IMR-90 (cell line): ENCODE measurements at regions not wholly inside any gene's neighbourhood (a gene's known extent, or its start where the extent isn't known, plus 50 kb on each side); places are given as distances from the start of the nearest gene placed in this dataset.

Experiments
- ATAC-seq: fragments of 200-7000 bp; cut with Tn5 transposase; 2 replicates; pipeline ENCODE4 v1.9.1; 2020; ENCODE audit warnings: low read depth, mild to moderate bottlenecking, moderate library complexity
- BruUV-seq: library from RNA; stranded (reverse); fragments of 400-500 nt; replicated peaks from 2 replicates; lab custom pipeline; 2021; lab: Mats Ljungman, UMichigan
- CTCF ChIA-PET: fragments of 300-600 bp; formaldehyde crosslinking; extraction: SDS; loops from one replicate; lab custom pipeline; 2021; ENCODE audit warnings: antibody characterized with exemption; lab: Yijun Ruan, JAX
- POLR2A ChIA-PET: fragments of 300-600 bp; sonication (Branson Sonifier 250); formaldehyde crosslinking; loops from one replicate; lab custom pipeline; 2022; ENCODE audit warnings: antibody characterized with exemption; ENCODE audit not compliant: unreplicated experiment; lab: Charles Lee
- DNase-seq: peaks from one replicate; pipeline ENCODE4 v3.0.0; 2013
- H2AFZ ChIP-seq: replicated peaks from 2 replicates; pipeline ENCODE3; 2013; ENCODE audit warnings: low read length, mild to moderate bottlenecking; ENCODE audit not compliant: poor library complexity
- H2AK5ac ChIP-seq: 2 replicates; pipeline ENCODE4 v1.6.1; 2013; ENCODE audit warnings: low read depth, low read length, inconsistent platforms
- H2AK9ac ChIP-seq: replicated peaks from 2 replicates; pipeline ENCODE3; 2013; ENCODE audit warnings: mild to moderate bottlenecking, low read depth, low read length, moderate library complexity; ENCODE audit not compliant: poor library complexity
- H2BK120ac ChIP-seq: 2 replicates; pipeline ENCODE4 v1.6.1; 2013; ENCODE audit warnings: low read depth, low read length, inconsistent platforms
- H2BK15ac ChIP-seq: 3 replicates; pipeline ENCODE4 v1.6.1; 2013; ENCODE audit warnings: low read depth, low read length, inconsistent platforms
- H2BK20ac ChIP-seq: 2 replicates; pipeline ENCODE4 v1.6.1; 2013; ENCODE audit warnings: low read depth, mild to moderate bottlenecking, inconsistent platforms, low read length, moderate library complexity
- H2BK5ac ChIP-seq: 2 replicates; pipeline ENCODE4 v1.6.1; 2013; ENCODE audit warnings: mild to moderate bottlenecking, low read depth, low read length, inconsistent platforms; ENCODE audit not compliant: poor library complexity, severe bottlenecking
- H3K14ac ChIP-seq: replicated peaks from 2 replicates; pipeline ENCODE4 v1.6.1; 2013; ENCODE audit warnings: low read depth, low read length, inconsistent platforms
- H3K18ac ChIP-seq: 2 replicates; pipeline ENCODE4 v1.6.1; 2013; ENCODE audit warnings: low read depth, low read length, control low read depth
- H3K23ac ChIP-seq: 2 replicates; pipeline ENCODE4 v1.6.1; 2013; ENCODE audit warnings: low read depth, low read length, inconsistent platforms
- H3K27ac ChIP-seq: 2 replicates; pipeline ENCODE4 v1.5.1; 2013; ENCODE audit warnings: mild to moderate bottlenecking, control low read depth, low read length; ENCODE audit not compliant: insufficient read depth
- H3K27me3 ChIP-seq: 2 replicates; pipeline ENCODE4 v1.6.1; 2013; ENCODE audit warnings: low read length; ENCODE audit not compliant: control insufficient read depth, insufficient read depth
- H3K36me3 ChIP-seq: 2 replicates; pipeline ENCODE4 v1.6.1; 2013; ENCODE audit warnings: low read length, mixed read lengths; ENCODE audit not compliant: control insufficient read depth, insufficient read depth
- H3K4ac ChIP-seq: 2 replicates; pipeline ENCODE4 v1.6.1; 2013; ENCODE audit warnings: low read depth, low read length, inconsistent platforms
- H3K4me1 ChIP-seq: 2 replicates; pipeline ENCODE4 v1.6.1; 2013; ENCODE audit warnings: low read length, mixed read lengths; ENCODE audit not compliant: control insufficient read depth, insufficient read depth
- H3K4me2 ChIP-seq: 2 replicates; pipeline ENCODE4 v1.6.1; 2013; ENCODE audit warnings: low read depth, mild to moderate bottlenecking, control low read depth, low read length, moderate library complexity
- H3K4me3 ChIP-seq: 2 replicates; pipeline ENCODE4 v1.5.1; 2013; ENCODE audit warnings: low read depth, mild to moderate bottlenecking, control low read depth, low read length, moderate library complexity; ENCODE audit not compliant: insufficient read depth
- H3K56ac ChIP-seq: 2 replicates; pipeline ENCODE4 v1.6.1; 2013; ENCODE audit warnings: low read length, inconsistent platforms; ENCODE audit not compliant: insufficient read depth; ENCODE audit errors: extremely low read depth
- H3K79me1 ChIP-seq, 2 experiments: 2 replicates each; pipeline ENCODE4 v1.6.1; 2013; ENCODE audit warnings: low read length in 2 of 2, inconsistent platforms in 1 of 2, low read depth in 1 of 2
- H3K9ac ChIP-seq: 2 replicates; pipeline ENCODE4 v1.6.1; 2013; ENCODE audit warnings: low read depth, low read length, control low read depth
- H3K9me1 ChIP-seq: 2 replicates; pipeline ENCODE4 v1.6.1; 2013; ENCODE audit warnings: low read length, inconsistent platforms; ENCODE audit not compliant: insufficient read depth
- H3K9me3 ChIP-seq: 2 replicates; pipeline ENCODE4 v1.6.1; 2013; ENCODE audit warnings: low read length; ENCODE audit not compliant: control insufficient read depth, insufficient read depth
- H4K20me1 ChIP-seq: 2 replicates; pipeline ENCODE4 v1.6.1; 2013; ENCODE audit warnings: low read length, inconsistent platforms; ENCODE audit not compliant: insufficient read depth
- H4K5ac ChIP-seq: 2 replicates; pipeline ENCODE4 v1.6.1; 2013; ENCODE audit warnings: mild to moderate bottlenecking, low read depth, low read length, control low read depth
- H4K8ac ChIP-seq, 2 experiments: 2 replicates each; pipeline ENCODE4 v1.6.1; 2013; ENCODE audit warnings: low read depth in 2 of 2, low read length in 2 of 2, control low read depth in 1 of 2, inconsistent platforms in 1 of 2
- H4K91ac ChIP-seq: 2 replicates; pipeline ENCODE4 v1.6.1; 2013; ENCODE audit warnings: low read depth, low read length, inconsistent platforms; ENCODE audit not compliant: insufficient read depth
- BHLHE40 ChIP-seq: fragments of 150-350 bp; IDR thresholded peaks from 2 replicates; pipeline ENCODE4 v1.6.1; 2016; ENCODE audit warnings: mild to moderate bottlenecking, low read depth, low read length
- CEBPB ChIP-seq: IDR thresholded peaks from 2 replicates; pipeline ENCODE4 v1.6.1; 2012; ENCODE audit warnings: low read depth, low read length, improper control_type of control experiment
- CHD1 ChIP-seq: IDR thresholded peaks from 2 replicates; pipeline ENCODE4 v1.6.1; 2012; ENCODE audit warnings: low read depth, low read length, improper control_type of control experiment
- FOS ChIP-seq: fragments of 150-350 bp; IDR thresholded peaks from 2 replicates; pipeline ENCODE4 v1.6.1; 2016; ENCODE audit warnings: low read depth, low read length
- MAFK ChIP-seq: IDR thresholded peaks from 2 replicates; pipeline ENCODE4 v1.6.1; 2012; ENCODE audit warnings: low read depth, low read length, improper control_type of control experiment
- MAZ ChIP-seq: IDR thresholded peaks from 2 replicates; pipeline ENCODE4 v1.6.1; 2012; ENCODE audit warnings: low read depth, mild to moderate bottlenecking, low read length, improper control_type of control experiment, moderate library complexity, borderline replicate concordance
- MXI1 ChIP-seq: IDR thresholded peaks from 2 replicates; pipeline ENCODE4 v1.6.1; 2012; ENCODE audit warnings: low read depth, mild to moderate bottlenecking, low read length, moderate library complexity, borderline replicate concordance
- NFE2L2 ChIP-seq: fragments of 150-350 bp; IDR thresholded peaks from 2 replicates; pipeline ENCODE4 v1.6.1; 2016; ENCODE audit warnings: low read depth, mild to moderate bottlenecking, low read length
- POLR2A ChIP-seq: IDR thresholded peaks from 2 replicates; pipeline ENCODE4 v1.6.1; 2012; ENCODE audit warnings: mild to moderate bottlenecking, low read depth, low read length
- RAD21 ChIP-seq: IDR thresholded peaks from 2 replicates; pipeline ENCODE4 v1.6.1; 2012; ENCODE audit warnings: low read length, improper control_type of control experiment
- RCOR1 ChIP-seq: IDR thresholded peaks from 2 replicates; pipeline ENCODE4 v1.6.1; 2012; ENCODE audit warnings: mild to moderate bottlenecking, low read length, improper control_type of control experiment; ENCODE audit not compliant: insufficient replicate concordance
- RFX5 ChIP-seq: IDR thresholded peaks from 2 replicates; pipeline ENCODE4 v1.8.0; 2012; ENCODE audit warnings: low read depth, mild to moderate bottlenecking, low read length, moderate library complexity
- SMC3 ChIP-seq: fragments of 150-350 bp; IDR thresholded peaks from 2 replicates; pipeline ENCODE4 v1.6.1; 2016; ENCODE audit warnings: low read depth, mild to moderate bottlenecking, antibody characterized with exemption, low read length, moderate library complexity
- whole genome bisulfite sequencing, 2 experiments: methylation state at CpG; one replicate each; pipeline versions ENCODE4 v1.1.5 to v1.1.7; 2013; ENCODE audit warnings: missing lambda C conversion rate in 2 of 2; ENCODE audit not compliant: insufficient read length in 1 of 2; ENCODE audit errors: extremely low coverage in 2 of 2; 5-methylcytosine and 5-hydroxymethylcytosine counted together
- dilution Hi-C: fragments of 300-500 bp; cut with HindIII; formaldehyde crosslinking; loops from one replicate; pipeline ENCODE4 v1.14.3; 2018; ENCODE audit warnings: low sequenced_read_pairs; ENCODE audit not compliant: unreplicated experiment
- in situ Hi-C: fragments of 300-500 bp; cut with MboI; formaldehyde crosslinking; loops from 3 replicates; pipeline ENCODE4 v1.14.3; 2019; ENCODE audit warnings: low sequenced_read_pairs, inconsistent platforms, mixed read lengths
- intact Hi-C: fragments of 100-400 bp; cut with micrococcal nuclease; formaldehyde crosslinking; loops from 2 replicates; pipeline ENCODE4 v1.10.0; 2022
- TF ChIP-seq, protein P1 (sequence below): conservative IDR thresholded peaks from 2 replicates; pipeline ENCODE4 v1.5.1; 2012; ENCODE audit warnings: mild to moderate bottlenecking, low read depth, low read length, improper control_type of control experiment
- TF ChIP-seq, protein P2 (sequence below): fragments of 150-350 bp; IDR thresholded peaks from 2 replicates; pipeline ENCODE4 v1.6.1; 2016; ENCODE audit warnings: low read depth, mild to moderate bottlenecking, low read length, moderate library complexity, borderline replicate concordance
- TF ChIP-seq, protein P3 (sequence below): fragments of 150-350 bp; IDR thresholded peaks from 2 replicates; pipeline ENCODE4 v1.6.1; 2017; ENCODE audit warnings: mild to moderate bottlenecking, antibody characterized with exemption, low read length, low read depth

DNA sequence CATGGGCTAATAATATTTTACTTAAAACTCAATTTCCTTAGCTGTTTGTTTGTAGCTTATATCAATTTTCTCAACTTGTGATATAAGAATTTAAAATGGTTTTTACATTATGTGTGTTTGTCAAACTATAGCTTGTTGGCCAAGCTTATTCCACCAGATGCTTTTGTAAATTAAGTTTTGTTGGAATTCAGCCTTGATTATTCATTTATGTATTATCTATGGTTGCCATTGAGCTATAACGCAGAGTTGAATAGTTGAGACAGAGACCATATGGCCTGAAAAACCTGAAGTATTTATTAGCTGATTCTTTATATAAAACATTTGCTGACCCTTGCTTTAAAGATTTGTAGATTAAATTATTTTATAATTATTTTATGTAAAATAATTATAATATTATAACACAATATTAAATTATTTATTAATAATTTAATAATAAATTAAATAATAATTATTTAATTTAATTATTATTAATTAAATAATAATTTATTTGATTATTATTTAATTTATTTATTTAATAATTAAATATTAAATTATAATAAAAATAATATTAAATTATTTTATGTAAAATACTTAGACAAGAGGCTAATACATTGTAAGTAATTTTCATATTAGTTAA is 779.6 kb upstream of the NECTIN3 start:
- Histone ChIP-seq H3K9ac (no peak overlapping the region), H2BK15ac (no peak overlapping the region), H3K9me1 (no peaks in the 10 kb centered on the region), H3K4me3 (no peak overlapping the region), H3K9me3 (peaks cover 5% of the 10 kb centered on the region), H3K23ac (no peak overlapping the region), H3K27ac (no peak overlapping the region), H3K4me2 (no peak overlapping the region), H2AK9ac (no peak overlapping the region), H3K27me3 (no peaks in the 10 kb centered on the region), H3K79me1 (no peaks in the 10 kb centered on the region), H2AFZ (no peak overlapping the region), H4K5ac (no peak overlapping the region), H2BK120ac (no peak overlapping the region), H3K18ac (no peak overlapping the region), H4K8ac (no peak overlapping the region), H4K20me1 (no peaks in the 10 kb centered on the region), H3K4me1 (peaks cover 5% of the 10 kb centered on the region; the same call in 1 of the 2 replicates), H2BK20ac (no peak overlapping the region), H3K56ac (no peak overlapping the region), H2AK5ac (no peak overlapping the region), H3K36me3 (no peaks in the 10 kb centered on the region), H2BK5ac (no peak overlapping the region), H3K4ac (no peak overlapping the region), H4K91ac (no peak overlapping the region), H3K14ac (no peak overlapping the region)
- no TSS peak for BruUV-seq
- TF ChIP-seq, protein P1, sequence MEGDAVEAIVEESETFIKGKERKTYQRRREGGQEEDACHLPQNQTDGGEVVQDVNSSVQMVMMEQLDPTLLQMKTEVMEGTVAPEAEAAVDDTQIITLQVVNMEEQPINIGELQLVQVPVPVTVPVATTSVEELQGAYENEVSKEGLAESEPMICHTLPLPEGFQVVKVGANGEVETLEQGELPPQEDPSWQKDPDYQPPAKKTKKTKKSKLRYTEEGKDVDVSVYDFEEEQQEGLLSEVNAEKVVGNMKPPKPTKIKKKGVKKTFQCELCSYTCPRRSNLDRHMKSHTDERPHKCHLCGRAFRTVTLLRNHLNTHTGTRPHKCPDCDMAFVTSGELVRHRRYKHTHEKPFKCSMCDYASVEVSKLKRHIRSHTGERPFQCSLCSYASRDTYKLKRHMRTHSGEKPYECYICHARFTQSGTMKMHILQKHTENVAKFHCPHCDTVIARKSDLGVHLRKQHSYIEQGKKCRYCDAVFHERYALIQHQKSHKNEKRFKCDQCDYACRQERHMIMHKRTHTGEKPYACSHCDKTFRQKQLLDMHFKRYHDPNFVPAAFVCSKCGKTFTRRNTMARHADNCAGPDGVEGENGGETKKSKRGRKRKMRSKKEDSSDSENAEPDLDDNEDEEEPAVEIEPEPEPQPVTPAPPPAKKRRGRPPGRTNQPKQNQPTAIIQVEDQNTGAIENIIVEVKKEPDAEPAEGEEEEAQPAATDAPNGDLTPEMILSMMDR: no peak
- TF ChIP-seq SMC3 (no peak), RFX5 (no peak), MAZ (no peak), CEBPB (no peak), CHD1 (no peak), FOS (no peak), NFE2L2 (no peak), BHLHE40 (no peak), POLR2A (no peak), MAFK (no peak), RAD21 (no peak), RCOR1 (no peak), MXI1 (no peak)
- TF ChIP-seq, protein P2, sequence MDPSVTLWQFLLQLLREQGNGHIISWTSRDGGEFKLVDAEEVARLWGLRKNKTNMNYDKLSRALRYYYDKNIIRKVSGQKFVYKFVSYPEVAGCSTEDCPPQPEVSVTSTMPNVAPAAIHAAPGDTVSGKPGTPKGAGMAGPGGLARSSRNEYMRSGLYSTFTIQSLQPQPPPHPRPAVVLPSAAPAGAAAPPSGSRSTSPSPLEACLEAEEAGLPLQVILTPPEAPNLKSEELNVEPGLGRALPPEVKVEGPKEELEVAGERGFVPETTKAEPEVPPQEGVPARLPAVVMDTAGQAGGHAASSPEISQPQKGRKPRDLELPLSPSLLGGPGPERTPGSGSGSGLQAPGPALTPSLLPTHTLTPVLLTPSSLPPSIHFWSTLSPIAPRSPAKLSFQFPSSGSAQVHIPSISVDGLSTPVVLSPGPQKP: no peak
- TF ChIP-seq, protein P3, sequence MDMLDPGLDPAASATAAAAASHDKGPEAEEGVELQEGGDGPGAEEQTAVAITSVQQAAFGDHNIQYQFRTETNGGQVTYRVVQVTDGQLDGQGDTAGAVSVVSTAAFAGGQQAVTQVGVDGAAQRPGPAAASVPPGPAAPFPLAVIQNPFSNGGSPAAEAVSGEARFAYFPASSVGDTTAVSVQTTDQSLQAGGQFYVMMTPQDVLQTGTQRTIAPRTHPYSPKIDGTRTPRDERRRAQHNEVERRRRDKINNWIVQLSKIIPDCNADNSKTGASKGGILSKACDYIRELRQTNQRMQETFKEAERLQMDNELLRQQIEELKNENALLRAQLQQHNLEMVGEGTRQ: no peak
- WGBS, 2 experiments: no CpG with 5 or more reads among the region's 1 CpG
- in situ Hi-C loops: no loop called here
- ChIA-PET POLR2A (no interaction called here), CTCF (interaction anchor here (0.7 kb wide), 1 partner anchor 1353 kb away, joined by 3 read pairs; no protein-coding TSS in a partner anchor)
- intact Hi-C loops: no loop called here
- dilution Hi-C loops: no loop called here
- ATAC-seq (no peak), DNase-seq (no peak)
